Keratinocyte (primary cell): ENCODE measurements at regions not wholly inside any gene's neighbourhood (a gene's known extent, or its start where the extent isn't known, plus 50 kb on each side); places are given as distances from the start of the nearest gene placed in this dataset.

Experiments
- EZH2 ChIP-seq: IDR thresholded peaks from one replicate; pipeline ENCODE4 v1.6.1; 2012; ENCODE audit warnings: inconsistent platforms, mild to moderate bottlenecking, low read length, moderate library complexity
- TF ChIP-seq, protein P1 (sequence below), 3 experiments: IDR thresholded peaks in 1 of 3; conservative IDR thresholded peaks in 1 of 3; optimal IDR thresholded peaks in 1 of 3; 2 replicates in 2 of 3; 3 replicates in 1 of 3; pipeline versions ENCODE3 to v1.5.1; 2011; ENCODE audit warnings: low read length in 3 of 3, mild to moderate bottlenecking in 3 of 3, moderate library complexity in 2 of 3, control low read depth in 1 of 3, inconsistent platforms in 1 of 3; ENCODE audit not compliant: insufficient read depth in 2 of 3; ENCODE audit errors: extremely low read depth in 1 of 3

DNA sequence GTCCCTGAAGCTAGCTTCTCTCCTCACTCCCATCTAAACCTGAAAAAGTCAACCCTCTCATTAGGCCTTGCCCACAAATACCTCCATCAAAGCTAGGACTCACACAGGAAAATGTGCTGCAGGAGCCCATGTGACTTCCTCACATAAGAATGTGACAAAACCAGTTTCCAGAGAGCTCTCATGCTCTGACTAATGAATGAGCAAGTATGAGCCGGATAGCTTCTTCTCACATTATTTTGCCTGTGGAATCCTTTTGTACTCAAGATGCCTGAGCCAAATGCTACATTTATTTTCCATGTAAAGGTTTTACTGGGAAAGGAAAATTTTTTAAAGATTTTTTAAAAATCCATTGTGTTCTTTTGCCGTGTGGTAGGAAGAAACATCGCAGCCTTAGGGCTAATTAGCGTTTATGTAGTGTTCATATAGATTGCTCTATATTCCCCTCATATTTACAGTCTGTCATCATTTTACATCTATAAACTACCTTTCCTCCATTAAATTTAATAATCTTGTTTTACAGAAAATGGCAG is 68.6 kb upstream of the CCN6 start:
- TF ChIP-seq, protein P1, sequence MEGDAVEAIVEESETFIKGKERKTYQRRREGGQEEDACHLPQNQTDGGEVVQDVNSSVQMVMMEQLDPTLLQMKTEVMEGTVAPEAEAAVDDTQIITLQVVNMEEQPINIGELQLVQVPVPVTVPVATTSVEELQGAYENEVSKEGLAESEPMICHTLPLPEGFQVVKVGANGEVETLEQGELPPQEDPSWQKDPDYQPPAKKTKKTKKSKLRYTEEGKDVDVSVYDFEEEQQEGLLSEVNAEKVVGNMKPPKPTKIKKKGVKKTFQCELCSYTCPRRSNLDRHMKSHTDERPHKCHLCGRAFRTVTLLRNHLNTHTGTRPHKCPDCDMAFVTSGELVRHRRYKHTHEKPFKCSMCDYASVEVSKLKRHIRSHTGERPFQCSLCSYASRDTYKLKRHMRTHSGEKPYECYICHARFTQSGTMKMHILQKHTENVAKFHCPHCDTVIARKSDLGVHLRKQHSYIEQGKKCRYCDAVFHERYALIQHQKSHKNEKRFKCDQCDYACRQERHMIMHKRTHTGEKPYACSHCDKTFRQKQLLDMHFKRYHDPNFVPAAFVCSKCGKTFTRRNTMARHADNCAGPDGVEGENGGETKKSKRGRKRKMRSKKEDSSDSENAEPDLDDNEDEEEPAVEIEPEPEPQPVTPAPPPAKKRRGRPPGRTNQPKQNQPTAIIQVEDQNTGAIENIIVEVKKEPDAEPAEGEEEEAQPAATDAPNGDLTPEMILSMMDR (optimal IDR thresholded peaks at IDR 0.05 in 1 of 3, IDR thresholded peaks at IDR 0.05 in 1 of 3, conservative IDR thresholded peaks at IDR 0.05 in 1 of 3; ENCODE audit: extremely low read depth in 1 of 3, insufficient read depth in 2 of 3, low read length in 3 of 3): no peak
- no peak for TF ChIP-seq EZH2
